ENCODE measurements at regions not wholly inside any gene's neighbourhood (a gene's known extent, or its start where the extent isn't known, plus 50 kb on each side); places are given as distances from the start of the nearest gene placed in this dataset.

GRCh38 chr2:167891841-167892240, 355.6 kb downstream of the STK39 start:
- TF ChIP-seq CTCF (IDR thresholded peaks at IDR 0.05; ENCODE audit: low read length) (no peak), EZH2 (optimal IDR thresholded peaks at IDR 0.05; ENCODE audit: low read depth, low read length) (no peak)

Measured in MM.1S (cell line).